CD14-positive monocyte (primary cell): ENCODE measurements at regions not wholly inside any gene's neighbourhood (a gene's known extent, or its start where the extent isn't known, plus 50 kb on each side); places are given as distances from the start of the nearest gene placed in this dataset.

Source experiments
- DNase-seq, 3 donors: peaks; one replicate each; pipeline ENCODE4 v3.0.0-alpha.2; 2011 to 2022
- H2AFZ ChIP-seq: 2 replicates; pipeline ENCODE4 v1.6.0; 2012; ENCODE audit warnings: mild to moderate bottlenecking, low read depth, low read length, inconsistent platforms; ENCODE audit not compliant: insufficient read depth, poor library complexity, severe bottlenecking
- H3K27ac ChIP-seq, 2 donors: 1 replicate in 1 of 2; 2 replicates in 1 of 2; pipeline ENCODE4 v1.5.1; 2012 to 2013; ENCODE audit warnings: low read length in 2 of 2, control low read depth in 1 of 2, inconsistent platforms in 1 of 2, low read depth in 1 of 2, mild to moderate bottlenecking in 1 of 2
- H3K27me3 ChIP-seq, 2 donors: one replicate each; pipeline versions ENCODE4 v1.6.0 to v1.6.1; 2011 to 2013; ENCODE audit warnings: low read length in 2 of 2; ENCODE audit not compliant: control insufficient read depth in 2 of 2, insufficient read depth in 2 of 2
- H3K36me3 ChIP-seq, 2 donors: replicated peaks in 1 of 2; 1 replicate in 1 of 2; 2 replicates in 1 of 2; pipeline versions ENCODE4 v1.5.1 to v1.6.1; 2012 to 2013; ENCODE audit warnings: low read length in 2 of 2, control low read depth in 1 of 2, inconsistent platforms in 1 of 2, mild to moderate bottlenecking in 1 of 2; ENCODE audit not compliant: insufficient read depth in 2 of 2, control insufficient read depth in 1 of 2
- H3K4me1 ChIP-seq, 2 donors: 1 replicate in 1 of 2; 2 replicates in 1 of 2; pipeline versions ENCODE4 v1.5.1 to v1.6.1; 2012 to 2013; ENCODE audit warnings: low read length in 2 of 2, control low read depth in 1 of 2, inconsistent platforms in 1 of 2, mild to moderate bottlenecking in 1 of 2, moderate library complexity in 1 of 2; ENCODE audit not compliant: insufficient read depth in 2 of 2, control insufficient read depth in 1 of 2
- H3K4me2 ChIP-seq: replicated peaks from 2 replicates; pipeline ENCODE3; 2012; ENCODE audit warnings: low read length, moderate library complexity, mild to moderate bottlenecking; ENCODE audit not compliant: poor library complexity, severe bottlenecking; ENCODE audit errors: extremely low read depth
- H3K4me3 ChIP-seq, 3 experiments: fragments of 200-600 bp in 1 of 3; sonication (generic) in 1 of 3; replicated peaks in 1 of 3; 1 replicate in 2 of 3; 2 replicates in 1 of 3; pipeline ENCODE4 v1.5.1; 2011 to 2013; ENCODE audit warnings: low read length in 3 of 3, mild to moderate bottlenecking in 3 of 3, control low read depth in 2 of 3, low read depth in 2 of 3, inconsistent platforms in 1 of 3, moderate library complexity in 1 of 3
- H3K79me2 ChIP-seq: 2 replicates; pipeline ENCODE4 v1.6.0; 2012; ENCODE audit warnings: mild to moderate bottlenecking, control low read depth, inconsistent platforms, low read length, moderate library complexity; ENCODE audit not compliant: insufficient read depth
- H3K9ac ChIP-seq: 2 replicates; pipeline ENCODE4 v1.6.0; 2017; ENCODE audit warnings: low read length, mild to moderate bottlenecking; ENCODE audit not compliant: insufficient read depth, poor library complexity, severe bottlenecking
- H3K9me3 ChIP-seq, 2 donors: replicated peaks in 1 of 2; 1 replicate in 1 of 2; 2 replicates in 1 of 2; pipeline versions ENCODE4 v1.5.1 to v1.6.1; 2012 to 2013; ENCODE audit warnings: low read length in 2 of 2, control low read depth in 1 of 2; ENCODE audit not compliant: control insufficient read depth in 1 of 2, insufficient read depth in 1 of 2
- H4K20me1 ChIP-seq: 2 replicates; pipeline ENCODE4 v1.6.0; 2012; ENCODE audit warnings: mild to moderate bottlenecking, low read length, control low read depth, moderate library complexity; ENCODE audit not compliant: insufficient read depth
- H3K27ac Mint-ChIP-seq, 7 donors: one replicate each; pipeline ENCODE4 v1.8.0; 2020; ENCODE audit warnings: mild to moderate bottlenecking in 7 of 7, mixed read lengths in 7 of 7, moderate library complexity in 6 of 7, inconsistent platforms in 2 of 7
- H3K27me3 Mint-ChIP-seq, 3 donors: one replicate each; pipeline ENCODE4 v1.8.0; 2021 to 2022; ENCODE audit warnings: low read depth in 3 of 3, mild to moderate bottlenecking in 3 of 3, mixed read lengths in 3 of 3, moderate library complexity in 3 of 3, inconsistent platforms in 1 of 3
- H3K36me3 Mint-ChIP-seq, 2 donors: one replicate each; pipeline ENCODE4 v1.8.0; 2020; ENCODE audit warnings: mixed read lengths in 2 of 2, inconsistent platforms in 1 of 2, mild to moderate bottlenecking in 1 of 2
- H3K4me1 Mint-ChIP-seq: one replicate; pipeline ENCODE4 v1.8.0; 2020; ENCODE audit warnings: mild to moderate bottlenecking, mixed read lengths
- H3K4me3 Mint-ChIP-seq, 2 donors: one replicate each; pipeline ENCODE4 v1.8.0; 2020; ENCODE audit warnings: mild to moderate bottlenecking in 2 of 2, mixed read lengths in 2 of 2, moderate library complexity in 1 of 2
- H3K9me3 Mint-ChIP-seq, 7 donors: one replicate each; pipeline ENCODE4 v1.8.0; 2020 to 2022; ENCODE audit warnings: mixed read lengths in 7 of 7, mild to moderate bottlenecking in 6 of 7, moderate library complexity in 6 of 7, inconsistent platforms in 2 of 7
- WGBS: methylation state at CpG from one replicate; pipeline ENCODE4 v1.1.5; 2013; ENCODE audit warnings: missing lambda C conversion rate; ENCODE audit not compliant: insufficient coverage; 5-methylcytosine and 5-hydroxymethylcytosine counted together
- intact Hi-C, 2 donors: fragments of 100-400 bp; cut with micrococcal nuclease; formaldehyde crosslinking; loops; one replicate each; pipeline versions ENCODE4 v1.15.0 to v1.15.1; 2023
- TF ChIP-seq, protein P1 (sequence below): fragments of 200-600 bp; IDR thresholded peaks from one replicate; pipeline ENCODE4 v1.8.0; 2022; ENCODE audit warnings: antibody characterized with exemption, mild to moderate bottlenecking

DNA sequence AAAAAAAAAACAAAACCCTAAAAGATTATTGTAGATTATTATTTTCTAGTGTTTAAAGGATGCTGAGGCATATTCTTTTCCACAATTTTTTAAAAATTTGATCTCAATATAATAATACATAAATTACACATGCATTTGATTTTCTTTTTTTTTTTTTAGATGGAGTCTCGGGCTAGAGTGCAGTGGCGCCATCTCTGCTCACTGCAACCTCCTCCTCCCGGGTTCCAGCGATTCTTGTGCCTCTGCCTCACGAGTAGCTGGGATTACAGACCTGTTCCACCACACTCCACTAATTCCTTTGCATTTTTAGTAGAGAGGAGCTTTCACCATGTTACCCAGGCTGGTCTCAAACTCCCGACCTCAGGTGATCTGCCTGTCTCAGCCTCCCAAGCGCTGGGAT is 83.5 kb upstream of the TSPAN5 start:
- H3K27ac Mint-ChIP-seq, result no peak overlapping the region
- Histone ChIP-seq H3K4me1 (no peaks in the 10 kb centered on the region), H3K27me3 (no peaks in the 10 kb centered on the region), H3K9me3 (no peaks in the 10 kb centered on the region), H3K9ac (no peak overlapping the region), H3K4me3 (no peak overlapping the region), H3K36me3 (no peaks in the 10 kb centered on the region), H3K4me2 (no peak overlapping the region), H4K20me1 (no peaks in the 10 kb centered on the region), H3K27ac (no peak overlapping the region), H3K79me2 (no peaks in the 10 kb centered on the region), H2AFZ (no peak overlapping the region)
- no peak overlapping the region for H3K4me3 Mint-ChIP-seq
- H3K36me3 Mint-ChIP-seq, result no peaks in the 10 kb centered on the region
- H3K9me3 Mint-ChIP-seq, result peaks cover 0 to 8% (median 2%) of the 10 kb centered on the region in 7 donors
- peaks cover 0 to 2% (median 0%) of the 10 kb centered on the region in 3 donors for H3K27me3 Mint-ChIP-seq
- no peak for DNase-seq
- TF ChIP-seq, protein P1, sequence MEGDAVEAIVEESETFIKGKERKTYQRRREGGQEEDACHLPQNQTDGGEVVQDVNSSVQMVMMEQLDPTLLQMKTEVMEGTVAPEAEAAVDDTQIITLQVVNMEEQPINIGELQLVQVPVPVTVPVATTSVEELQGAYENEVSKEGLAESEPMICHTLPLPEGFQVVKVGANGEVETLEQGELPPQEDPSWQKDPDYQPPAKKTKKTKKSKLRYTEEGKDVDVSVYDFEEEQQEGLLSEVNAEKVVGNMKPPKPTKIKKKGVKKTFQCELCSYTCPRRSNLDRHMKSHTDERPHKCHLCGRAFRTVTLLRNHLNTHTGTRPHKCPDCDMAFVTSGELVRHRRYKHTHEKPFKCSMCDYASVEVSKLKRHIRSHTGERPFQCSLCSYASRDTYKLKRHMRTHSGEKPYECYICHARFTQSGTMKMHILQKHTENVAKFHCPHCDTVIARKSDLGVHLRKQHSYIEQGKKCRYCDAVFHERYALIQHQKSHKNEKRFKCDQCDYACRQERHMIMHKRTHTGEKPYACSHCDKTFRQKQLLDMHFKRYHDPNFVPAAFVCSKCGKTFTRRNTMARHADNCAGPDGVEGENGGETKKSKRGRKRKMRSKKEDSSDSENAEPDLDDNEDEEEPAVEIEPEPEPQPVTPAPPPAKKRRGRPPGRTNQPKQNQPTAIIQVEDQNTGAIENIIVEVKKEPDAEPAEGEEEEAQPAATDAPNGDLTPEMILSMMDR, result no peak
- H3K4me1 Mint-ChIP-seq, result no peaks in the 10 kb centered on the region
- intact Hi-C loops, result no loop called here
- 83% methylated on average over 1 of the region's 7 CpGs for WGBS

DNA sequence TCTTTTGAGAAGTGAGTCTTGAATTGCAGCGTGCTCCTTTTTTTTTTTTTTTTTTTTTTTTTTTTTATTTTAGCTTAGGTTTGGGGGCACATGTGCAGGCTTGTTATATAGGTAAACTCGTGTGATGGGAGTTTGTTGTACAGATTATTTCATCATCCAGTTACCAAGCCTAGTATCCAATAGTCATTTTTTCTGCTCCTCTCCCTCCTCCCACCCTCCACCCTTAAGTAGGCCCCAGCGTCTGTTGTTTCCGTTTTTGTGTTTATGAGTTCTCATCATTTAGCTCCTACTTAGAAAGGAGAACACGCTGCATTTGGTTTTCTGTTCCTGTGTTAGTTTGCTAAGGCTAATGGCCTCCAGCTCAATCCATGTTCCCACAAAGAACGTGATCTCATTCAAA is 81.3 kb upstream of the TSPAN5 start:
- TF ChIP-seq, protein P1, result no peak
- H3K36me3 Mint-ChIP-seq, result no peaks in the 10 kb centered on the region
- no peak for DNase-seq
- H3K27ac Mint-ChIP-seq, result no peak overlapping the region
- no peaks in the 10 kb centered on the region for H3K36me3 ChIP-seq
- H2AFZ ChIP-seq, result no peak overlapping the region
- H3K27me3 ChIP-seq, result no peaks in the 10 kb centered on the region
- no peaks in the 10 kb centered on the region for H3K4me1 ChIP-seq
- no peak overlapping the region for H3K4me2 ChIP-seq
- no peak overlapping the region for H3K9ac ChIP-seq
- H3K27me3 Mint-ChIP-seq, result peaks cover 0 to 2% (median 0%) of the 10 kb centered on the region in 3 donors
- H3K4me3 Mint-ChIP-seq, result no peak overlapping the region
- H3K9me3 Mint-ChIP-seq, result peaks cover 0 to 9% (median 2%) of the 10 kb centered on the region in 7 donors
- H3K79me2 ChIP-seq, result no peaks in the 10 kb centered on the region
- no peaks in the 10 kb centered on the region for H3K4me1 Mint-ChIP-seq
- H4K20me1 ChIP-seq, result no peaks in the 10 kb centered on the region
- WGBS, result no CpG with 5 or more reads among the region's 6 CpGs
- intact Hi-C loops, result no loop called here
- H3K9me3 ChIP-seq, result peaks cover 0 to 3% of the 10 kb centered on the region in 2 donors
- H3K27ac ChIP-seq, result no peak overlapping the region
- no peak overlapping the region for H3K4me3 ChIP-seq
